Smooth muscle cell (in vitro differentiated cells): ENCODE measurements at regions not wholly inside any gene's neighbourhood (a gene's known extent, or its start where the extent isn't known, plus 50 kb on each side); places are given as distances from the start of the nearest gene placed in this dataset.

Source experiments
- DNase-seq: peaks from one replicate; lab custom pipeline; 2025; ENCODE audit not compliant: unreplicated experiment; lab: John Stamatoyannopoulos, UW
- H2AFZ ChIP-seq: fragments of 200-600 bp; sonication (generic); 2 replicates; pipeline ENCODE4 v1.6.0; 2016; ENCODE audit warnings: antibody characterized with exemption, low read depth, mild to moderate bottlenecking
- H3F3A ChIP-seq: fragments of 200-600 bp; sonication (generic); 2 replicates; pipeline ENCODE4 v1.6.0; 2017; ENCODE audit warnings: antibody characterized with exemption, low read depth
- H3K27ac ChIP-seq: fragments of 200-600 bp; sonication (generic); 2 replicates; pipeline ENCODE4 v1.5.1; 2016; ENCODE audit warnings: low read depth, mild to moderate bottlenecking
- H3K27me3 ChIP-seq: fragments of 200-600 bp; sonication (generic); 2 replicates; pipeline ENCODE4 v1.6.1; 2016; ENCODE audit warnings: low read depth, mild to moderate bottlenecking
- H3K36me3 ChIP-seq: fragments of 200-600 bp; sonication (generic); 2 replicates; pipeline ENCODE4 v1.5.1; 2016; ENCODE audit warnings: low read depth
- H3K4me1 ChIP-seq: fragments of 200-600 bp; sonication (generic); 2 replicates; pipeline ENCODE4 v1.5.1; 2016; ENCODE audit warnings: low read depth
- H3K4me2 ChIP-seq: fragments of 200-600 bp; sonication (generic); 2 replicates; pipeline ENCODE4 v1.6.0; 2016; ENCODE audit warnings: mild to moderate bottlenecking
- H3K4me3 ChIP-seq: fragments of 200-600 bp; sonication (generic); 2 replicates; pipeline ENCODE4 v1.5.1; 2016; ENCODE audit warnings: mild to moderate bottlenecking
- H3K79me2 ChIP-seq: fragments of 200-600 bp; sonication (generic); 2 replicates; pipeline ENCODE4 v1.6.0; 2016; ENCODE audit warnings: low read depth, mild to moderate bottlenecking
- H3K9ac ChIP-seq: fragments of 200-600 bp; sonication (generic); 2 replicates; pipeline ENCODE4 v1.6.0; 2016; ENCODE audit warnings: low read depth
- H3K9me3 ChIP-seq: fragments of 200-600 bp; sonication (generic); replicated peaks from 2 replicates; pipeline ENCODE4 v1.5.1; 2016; ENCODE audit warnings: low read depth
- H4K20me1 ChIP-seq: fragments of 200-600 bp; sonication (generic); 2 replicates; pipeline ENCODE4 v1.6.0; 2016; ENCODE audit warnings: low read depth
- WGBS: methylation state at CpG from one replicate; pipeline ENCODE4 v1.1.7; 2016; ENCODE audit warnings: low lambda C conversion rate; 5-methylcytosine and 5-hydroxymethylcytosine counted together
- TF ChIP-seq, protein P1 (sequence below): fragments of 200-600 bp; sonication (generic); IDR thresholded peaks from 2 replicates; pipeline ENCODE4 v1.5.1; 2017; ENCODE audit warnings: borderline replicate concordance, mild to moderate bottlenecking, antibody characterized with exemption; ENCODE audit not compliant: insufficient read depth, poor library complexity, severe bottlenecking

DNA sequence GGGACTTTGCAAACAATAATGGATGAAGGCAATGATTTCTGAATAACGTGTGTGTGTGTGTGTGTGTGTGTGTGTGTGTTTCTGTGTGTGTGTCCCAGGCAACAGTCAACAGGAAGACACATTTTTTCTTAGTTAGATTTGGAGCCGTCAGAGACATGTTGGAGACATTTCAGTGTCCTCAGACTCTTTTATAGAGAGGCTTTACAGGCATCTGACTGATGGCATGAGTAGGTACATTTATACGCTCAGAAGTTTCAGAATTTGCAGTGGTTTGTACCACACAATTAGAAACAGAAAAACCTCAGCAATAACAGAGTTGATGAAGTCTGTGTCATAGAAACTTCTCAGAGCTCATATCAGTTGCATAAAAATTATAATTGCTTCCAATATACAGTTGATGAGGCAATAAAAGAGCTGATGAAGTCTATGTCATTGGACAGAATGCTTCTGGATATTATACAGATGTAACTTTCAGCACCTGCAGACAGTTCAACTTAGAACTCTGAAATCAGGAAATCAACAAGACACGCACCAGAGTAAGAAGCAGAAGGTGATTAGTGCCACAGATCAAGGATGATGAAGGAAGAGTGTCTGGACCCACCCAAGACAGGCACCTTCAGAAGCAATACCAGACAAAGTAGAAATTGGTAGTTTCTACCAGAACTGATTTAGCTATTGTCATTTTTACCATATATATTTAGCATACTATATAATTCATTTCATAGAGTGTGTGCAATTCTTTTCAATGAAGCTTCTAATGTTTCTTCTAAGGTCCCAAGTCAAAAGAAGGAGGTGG lies 104.5 kb upstream of the LYZL1 start:
- DNase-seq = no peak
- Histone ChIP-seq H3K4me1 (no peaks in the 10 kb centered on the region), H3K9ac (no peak overlapping the region), H3K79me2 (no peaks in the 10 kb centered on the region), H3F3A (peaks cover 16% of the 10 kb centered on the region), H3K4me2 (no peak overlapping the region), H4K20me1 (no peaks in the 10 kb centered on the region), H3K4me3 (no peak overlapping the region), H3K27me3 (no peaks in the 10 kb centered on the region), H2AFZ (peak overlapping the region; percentile 12), H3K9me3 (no peaks in the 10 kb centered on the region), H3K27ac (peak overlapping the region; percentile 92), H3K36me3 (no peaks in the 10 kb centered on the region)
- TF ChIP-seq, protein P1, sequence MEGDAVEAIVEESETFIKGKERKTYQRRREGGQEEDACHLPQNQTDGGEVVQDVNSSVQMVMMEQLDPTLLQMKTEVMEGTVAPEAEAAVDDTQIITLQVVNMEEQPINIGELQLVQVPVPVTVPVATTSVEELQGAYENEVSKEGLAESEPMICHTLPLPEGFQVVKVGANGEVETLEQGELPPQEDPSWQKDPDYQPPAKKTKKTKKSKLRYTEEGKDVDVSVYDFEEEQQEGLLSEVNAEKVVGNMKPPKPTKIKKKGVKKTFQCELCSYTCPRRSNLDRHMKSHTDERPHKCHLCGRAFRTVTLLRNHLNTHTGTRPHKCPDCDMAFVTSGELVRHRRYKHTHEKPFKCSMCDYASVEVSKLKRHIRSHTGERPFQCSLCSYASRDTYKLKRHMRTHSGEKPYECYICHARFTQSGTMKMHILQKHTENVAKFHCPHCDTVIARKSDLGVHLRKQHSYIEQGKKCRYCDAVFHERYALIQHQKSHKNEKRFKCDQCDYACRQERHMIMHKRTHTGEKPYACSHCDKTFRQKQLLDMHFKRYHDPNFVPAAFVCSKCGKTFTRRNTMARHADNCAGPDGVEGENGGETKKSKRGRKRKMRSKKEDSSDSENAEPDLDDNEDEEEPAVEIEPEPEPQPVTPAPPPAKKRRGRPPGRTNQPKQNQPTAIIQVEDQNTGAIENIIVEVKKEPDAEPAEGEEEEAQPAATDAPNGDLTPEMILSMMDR = no peak
- 50% methylated on average over 4 of the region's 4 CpGs for WGBS

- Histone ChIP-seq H3F3A (peaks cover 16% of the 10 kb centered on the region), H4K20me1 (no peaks in the 10 kb centered on the region), H3K4me1 (no peaks in the 10 kb centered on the region), H3K9ac (no peak overlapping the region), H3K9me3 (no peaks in the 10 kb centered on the region), H3K4me2 (no peak overlapping the region), H3K79me2 (no peaks in the 10 kb centered on the region), H3K36me3 (no peaks in the 10 kb centered on the region), H3K27ac (peak overlapping the region; percentile 92), H3K27me3 (no peaks in the 10 kb centered on the region), H2AFZ (peak overlapping the region; percentile 12), H3K4me3 (no peak overlapping the region)
- TF ChIP-seq, protein P1 = no peak
- WGBS = 86% methylated on average over 5 of the region's 5 CpGs
- no peak for DNase-seq
Observed at GRCh38 chr10:29185050-29185449, 103.8 kb upstream of the LYZL1 start.

GRCh38 chr10:29186221-29186620 lies 102.6 kb upstream of the LYZL1 start:
- no peak overlapping the region for H3K27ac ChIP-seq
- TF ChIP-seq, protein P1 = no peak
- H3K4me2 ChIP-seq = no peak overlapping the region
- H4K20me1 ChIP-seq = no peaks in the 10 kb centered on the region
- 91% methylated on average over 3 of the region's 3 CpGs for WGBS
- no peak overlapping the region for H2AFZ ChIP-seq
- H3K4me3 ChIP-seq = no peak overlapping the region
- no peaks in the 10 kb centered on the region for H3K36me3 ChIP-seq
- peaks cover 16% of the 10 kb centered on the region for H3F3A ChIP-seq
- DNase-seq = no peak
- no peaks in the 10 kb centered on the region for H3K79me2 ChIP-seq
- no peaks in the 10 kb centered on the region for H3K4me1 ChIP-seq
- H3K9me3 ChIP-seq = no peaks in the 10 kb centered on the region
- H3K27me3 ChIP-seq = no peaks in the 10 kb centered on the region
- no peak overlapping the region for H3K9ac ChIP-seq

DNA sequence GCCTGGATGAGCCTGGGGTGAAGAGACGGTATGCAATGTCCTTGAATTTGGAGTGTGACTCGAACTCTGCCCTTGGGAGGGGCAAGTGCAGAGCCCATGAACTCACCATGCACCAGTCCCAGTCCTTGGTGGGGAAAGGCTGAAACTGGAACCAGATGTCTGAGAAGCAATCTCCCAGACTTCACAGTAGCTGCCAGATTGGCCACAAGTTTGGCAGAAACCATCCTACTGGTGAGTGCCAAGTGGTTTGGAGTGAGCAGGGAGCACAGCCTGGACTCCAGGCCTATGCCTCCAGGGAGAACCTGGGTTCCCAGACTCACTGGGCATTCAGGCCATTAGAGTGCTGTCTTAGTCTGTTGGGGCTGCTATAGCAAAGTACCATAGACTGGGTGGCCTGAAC lies 99.6 kb upstream of the LYZL1 start:
- TF ChIP-seq, protein P1 = no peak
- H3K4me2 ChIP-seq = no peak overlapping the region
- H3K27me3 ChIP-seq = no peaks in the 10 kb centered on the region
- no peaks in the 10 kb centered on the region for H4K20me1 ChIP-seq
- no peak overlapping the region for H3K9ac ChIP-seq
- H3K9me3 ChIP-seq = no peaks in the 10 kb centered on the region
- WGBS = 74% methylated on average over 2 of the region's 2 CpGs
- no peaks in the 10 kb centered on the region for H3K36me3 ChIP-seq
- H2AFZ ChIP-seq = no peak overlapping the region
- H3K4me1 ChIP-seq = no peaks in the 10 kb centered on the region
- no peaks in the 10 kb centered on the region for H3F3A ChIP-seq
- H3K4me3 ChIP-seq = no peak overlapping the region
- DNase-seq = no peak
- no peak overlapping the region for H3K27ac ChIP-seq
- H3K79me2 ChIP-seq = no peaks in the 10 kb centered on the region
